ENCODE measurements at regions not wholly inside any gene's neighbourhood (a gene's known extent, or its start where the extent isn't known, plus 50 kb on each side); places are given as distances from the start of the nearest gene placed in this dataset.
"Not testable (repeated sequence)": the region's sequence is repeated elsewhere in the genome, so short reads cannot be mapped to it uniquely, and the experiment has no call there.

DNA sequence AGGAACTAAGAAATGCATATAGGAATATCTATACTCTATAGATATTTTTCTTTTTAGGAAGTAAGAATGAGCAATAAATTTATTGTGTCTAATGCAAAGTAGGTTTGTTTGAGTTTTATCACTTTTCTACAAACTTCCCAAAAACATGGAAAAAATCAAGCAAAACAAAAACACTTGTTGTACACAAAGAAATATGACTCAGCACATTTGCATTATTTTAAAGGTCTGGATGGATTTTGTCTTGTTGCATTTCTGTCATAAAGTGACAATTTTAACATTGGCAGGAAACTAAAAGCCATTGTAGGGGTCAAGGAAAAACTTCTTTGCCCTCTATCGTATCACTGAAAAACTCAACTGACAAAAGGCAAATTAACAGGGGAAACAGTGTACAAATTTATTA is 267.2 kb downstream of the PYDC2 start:
- H3K4me3 ChIP-seq (ENCODE audit: low read depth, low read length), result no peak overlapping the region
- ChIA-PET POLR2A (no interaction called here), CTCF (no interaction called here)
- no peak for DNase-seq (ENCODE audit: low read depth, low spot score)
- TF ChIP-seq, protein P1, sequence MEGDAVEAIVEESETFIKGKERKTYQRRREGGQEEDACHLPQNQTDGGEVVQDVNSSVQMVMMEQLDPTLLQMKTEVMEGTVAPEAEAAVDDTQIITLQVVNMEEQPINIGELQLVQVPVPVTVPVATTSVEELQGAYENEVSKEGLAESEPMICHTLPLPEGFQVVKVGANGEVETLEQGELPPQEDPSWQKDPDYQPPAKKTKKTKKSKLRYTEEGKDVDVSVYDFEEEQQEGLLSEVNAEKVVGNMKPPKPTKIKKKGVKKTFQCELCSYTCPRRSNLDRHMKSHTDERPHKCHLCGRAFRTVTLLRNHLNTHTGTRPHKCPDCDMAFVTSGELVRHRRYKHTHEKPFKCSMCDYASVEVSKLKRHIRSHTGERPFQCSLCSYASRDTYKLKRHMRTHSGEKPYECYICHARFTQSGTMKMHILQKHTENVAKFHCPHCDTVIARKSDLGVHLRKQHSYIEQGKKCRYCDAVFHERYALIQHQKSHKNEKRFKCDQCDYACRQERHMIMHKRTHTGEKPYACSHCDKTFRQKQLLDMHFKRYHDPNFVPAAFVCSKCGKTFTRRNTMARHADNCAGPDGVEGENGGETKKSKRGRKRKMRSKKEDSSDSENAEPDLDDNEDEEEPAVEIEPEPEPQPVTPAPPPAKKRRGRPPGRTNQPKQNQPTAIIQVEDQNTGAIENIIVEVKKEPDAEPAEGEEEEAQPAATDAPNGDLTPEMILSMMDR (IDR thresholded peaks at IDR 0.05; ENCODE audit: insufficient read depth, low read length, missing control alignments), result no peak

DNA sequence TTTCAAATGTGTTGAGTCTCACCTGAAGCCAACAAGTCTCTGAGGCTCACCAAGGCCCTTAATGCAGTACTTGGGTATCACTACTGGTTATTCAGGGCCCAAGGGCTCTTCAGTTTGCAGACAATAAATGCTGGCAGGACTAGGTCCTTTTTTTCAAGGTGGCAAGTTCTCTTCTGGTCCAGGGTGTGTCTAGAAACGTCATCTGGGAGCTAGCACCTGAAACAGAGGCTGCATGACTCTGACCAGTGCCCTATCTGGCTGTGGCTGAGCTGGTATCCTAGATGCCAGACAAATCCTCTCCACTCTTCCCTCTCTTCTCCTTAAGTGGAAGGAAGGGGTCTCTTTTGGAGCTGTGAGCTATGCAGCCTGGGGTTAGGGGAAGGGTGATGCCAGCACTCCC is 276.8 kb downstream of the PYDC2 start:
- ChIA-PET CTCF (no interaction called here), POLR2A (no interaction called here)
- TF ChIP-seq, protein P1 (IDR thresholded peaks at IDR 0.05; ENCODE audit: insufficient read depth, low read length, missing control alignments), result no peak
- no peak for DNase-seq (ENCODE audit: low read depth, low spot score)
- H3K4me3 ChIP-seq (ENCODE audit: low read depth, low read length), result no peak overlapping the region

DNA sequence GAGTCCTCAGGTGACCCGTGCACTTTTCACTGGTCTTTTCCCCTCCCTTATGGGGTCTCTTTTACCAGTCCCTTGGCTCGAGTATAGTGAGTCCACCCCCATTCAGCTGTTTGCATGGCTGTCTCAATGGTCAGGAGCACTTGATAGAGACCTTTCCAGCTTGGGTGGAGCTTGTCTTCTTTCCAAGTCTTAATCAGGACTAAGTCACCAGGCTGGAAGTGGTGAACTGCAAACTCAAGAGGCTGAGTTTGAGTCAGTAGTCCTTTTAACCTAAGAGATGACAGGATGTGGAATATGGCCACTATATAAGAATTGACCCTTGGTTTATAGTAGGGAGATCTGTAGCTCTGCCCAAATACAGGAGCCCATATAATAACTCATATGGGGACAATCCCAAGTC is 279.7 kb downstream of the PYDC2 start:
- DNase-seq (ENCODE audit: low read depth, low spot score), result no peak
- POLR2A ChIA-PET, result no interaction called here
- CTCF ChIA-PET, result no interaction called here
- TF ChIP-seq, protein P1 (IDR thresholded peaks at IDR 0.05; ENCODE audit: insufficient read depth, low read length, missing control alignments), result no peak
- H3K4me3 ChIP-seq (ENCODE audit: low read depth, low read length), result no peak overlapping the region

DNA sequence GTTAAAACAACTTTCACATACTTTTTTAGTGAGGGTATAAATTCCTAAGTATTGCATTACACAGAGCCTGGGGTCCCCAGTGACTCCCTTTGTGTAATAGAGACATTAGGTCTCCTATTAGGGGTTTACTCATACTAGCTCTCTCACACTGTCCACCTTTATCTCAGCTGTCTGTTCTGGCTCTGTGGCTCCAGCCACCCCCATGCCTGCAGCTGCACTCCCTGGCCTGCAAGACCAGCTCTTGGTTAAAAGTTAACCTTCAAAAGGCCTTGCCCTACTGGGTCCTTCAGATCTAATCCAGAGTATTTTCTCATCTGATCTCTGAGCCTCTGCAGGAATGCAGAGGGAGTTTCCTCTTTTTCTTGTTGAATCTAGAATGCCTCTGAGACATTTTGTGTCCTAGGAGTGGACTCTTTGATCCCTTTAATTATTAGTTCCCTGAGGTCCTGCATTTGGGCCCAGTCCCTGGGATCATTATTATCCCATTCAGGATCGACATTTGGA is 280.9 kb downstream of the PYDC2 start:
- DNase-seq (ENCODE audit: low read depth, low spot score); H3K4me3 ChIP-seq (ENCODE audit: low read depth, low read length); CTCF ChIA-PET; POLR2A ChIA-PET: not testable (repeated sequence)

DNA sequence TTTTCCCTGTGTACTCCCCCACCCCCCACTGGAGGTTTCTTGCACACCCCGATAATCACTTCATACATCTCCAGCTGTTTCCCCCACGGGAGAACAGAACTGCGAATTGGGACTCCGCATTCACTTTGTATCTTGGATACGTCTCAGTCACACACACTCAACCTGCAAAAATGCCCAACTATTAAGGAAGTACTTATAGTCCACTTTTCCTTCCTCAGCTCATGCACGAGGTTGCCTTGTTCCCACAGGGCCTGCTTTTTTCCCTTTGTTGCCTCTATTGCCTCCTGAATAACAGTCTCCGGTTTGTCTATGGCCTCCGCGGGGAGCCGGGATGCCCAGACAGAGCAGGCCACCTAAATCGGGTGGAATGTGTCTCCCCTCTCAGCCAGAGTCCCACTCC is 282.3 kb downstream of the PYDC2 start:
- ChIA-PET POLR2A (no interaction called here), CTCF (no interaction called here)
- DNase-seq (ENCODE audit: low read depth, low spot score), result no peak
- TF ChIP-seq, protein P1 (IDR thresholded peaks at IDR 0.05; ENCODE audit: insufficient read depth, low read length, missing control alignments), result no peak
- H3K4me3 ChIP-seq (ENCODE audit: low read depth, low read length), result no peak overlapping the region

DNA sequence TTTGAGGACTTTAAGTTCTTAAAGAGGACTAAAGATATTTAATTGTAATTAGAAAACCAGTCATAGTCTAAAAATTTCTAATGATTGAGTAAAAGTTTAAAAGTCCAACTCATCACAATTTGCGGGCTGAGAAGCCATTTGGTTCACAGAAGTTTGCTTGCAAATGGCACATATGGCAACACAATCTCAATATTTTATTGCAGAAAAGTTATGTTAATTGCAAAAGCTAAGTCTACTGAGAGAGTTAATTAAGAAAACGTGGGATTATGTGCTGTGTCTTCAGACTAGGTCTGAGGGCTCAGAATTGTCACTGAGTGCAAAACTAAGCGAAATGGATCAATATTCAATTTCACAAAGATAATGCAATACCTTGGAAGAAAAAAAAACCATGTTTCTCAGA is 289.7 kb downstream of the PYDC2 start:
- CTCF ChIA-PET, result no interaction called here
- POLR2A ChIA-PET, result no interaction called here
- H3K4me3 ChIP-seq (ENCODE audit: low read depth, low read length), result no peak overlapping the region
- TF ChIP-seq, protein P1 (IDR thresholded peaks at IDR 0.05; ENCODE audit: insufficient read depth, low read length, missing control alignments), result no peak
- DNase-seq (ENCODE audit: low read depth, low spot score), result no peak

DNA sequence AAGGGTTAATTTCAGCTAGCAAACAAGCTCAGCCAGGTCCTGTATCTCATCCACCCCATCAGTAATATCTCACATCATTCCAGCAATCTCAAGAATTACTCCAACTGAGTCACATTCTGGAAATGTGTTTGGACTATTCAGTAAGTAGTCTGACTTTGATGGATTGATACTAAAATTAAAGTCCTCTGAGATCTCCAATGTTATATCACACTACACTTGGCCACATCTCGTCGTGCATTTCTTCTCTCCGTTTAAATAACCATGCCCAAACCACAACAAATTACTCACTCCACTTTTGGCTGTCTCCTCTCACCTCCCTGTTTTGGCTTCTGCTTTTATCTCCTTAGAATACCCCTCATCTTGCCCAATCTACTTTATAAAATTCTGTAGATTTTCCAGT is 292.2 kb downstream of the PYDC2 start:
- DNase-seq (ENCODE audit: low read depth, low spot score), result no peak
- no peak overlapping the region for H3K4me3 ChIP-seq (ENCODE audit: low read depth, low read length)
- CTCF ChIA-PET, result no interaction called here
- TF ChIP-seq, protein P1 (IDR thresholded peaks at IDR 0.05; ENCODE audit: insufficient read depth, low read length, missing control alignments), result no peak
- POLR2A ChIA-PET, result no interaction called here
